Mesenchymal stem cell (in vitro differentiated cells and primary cell): ENCODE measurements at regions not wholly inside any gene's neighbourhood (a gene's known extent, or its start where the extent isn't known, plus 50 kb on each side); places are given as distances from the start of the nearest gene placed in this dataset.

ENCODE experiments used
- DNase-seq: peaks from one replicate; pipeline ENCODE4 v3.0.0-alpha.2; 2013
- H2AFZ ChIP-seq: one replicate; pipeline ENCODE4 v1.6.1; 2013; ENCODE audit warnings: low read depth, mild to moderate bottlenecking, control low read depth, inconsistent platforms, low read length, moderate library complexity
- H2AK5ac ChIP-seq: 2 replicates; pipeline ENCODE4 v1.6.1; 2013; ENCODE audit warnings: low read length, moderate library complexity, mild to moderate bottlenecking, inconsistent platforms; ENCODE audit not compliant: severe bottlenecking
- H2BK120ac ChIP-seq: one replicate; pipeline ENCODE4 v1.6.1; 2013; ENCODE audit warnings: low read depth, mild to moderate bottlenecking, inconsistent platforms, low read length, moderate library complexity
- H2BK12ac ChIP-seq, 2 experiments: one replicate each; pipeline ENCODE4 v1.6.1; 2013; ENCODE audit warnings: inconsistent platforms in 2 of 2, low read length in 2 of 2, mild to moderate bottlenecking in 2 of 2, moderate library complexity in 2 of 2, control low read depth in 1 of 2
- H2BK15ac ChIP-seq: one replicate; pipeline ENCODE4 v1.6.1; 2013; ENCODE audit warnings: mild to moderate bottlenecking, low read depth, inconsistent platforms; ENCODE audit not compliant: poor library complexity, severe bottlenecking
- H2BK5ac ChIP-seq: 2 replicates; pipeline ENCODE4 v1.6.1; 2013; ENCODE audit warnings: low read depth, mild to moderate bottlenecking, low read length, control low read depth, inconsistent platforms; ENCODE audit not compliant: poor library complexity, severe bottlenecking
- H3K14ac ChIP-seq, 2 experiments: one replicate each; pipeline ENCODE4 v1.6.1; 2013; ENCODE audit warnings: inconsistent platforms in 2 of 2, low read length in 2 of 2, control low read depth in 1 of 2, mild to moderate bottlenecking in 1 of 2, moderate library complexity in 1 of 2
- H3K18ac ChIP-seq, 2 experiments: one replicate each; pipeline ENCODE4 v1.6.1; 2013; ENCODE audit warnings: inconsistent platforms in 2 of 2, low read length in 2 of 2, control low read depth in 1 of 2, low read depth in 1 of 2, mild to moderate bottlenecking in 1 of 2
- H3K23ac ChIP-seq, 2 experiments: one replicate each; pipeline ENCODE4 v1.6.1; 2013; ENCODE audit warnings: inconsistent platforms in 2 of 2, low read length in 2 of 2, mild to moderate bottlenecking in 2 of 2, moderate library complexity in 2 of 2, control low read depth in 1 of 2
- H3K27ac ChIP-seq: 2 replicates; pipeline ENCODE4 v1.5.1; 2013; ENCODE audit warnings: mild to moderate bottlenecking, moderate library complexity, low read length, control low read depth, inconsistent platforms; ENCODE audit not compliant: poor library complexity, severe bottlenecking
- H3K27me3 ChIP-seq, 2 experiments: 2 replicates each; pipeline versions ENCODE4 v1.6.1 to v1.7.0; 2013; ENCODE audit warnings: low read length in 2 of 2, mild to moderate bottlenecking in 2 of 2, moderate library complexity in 2 of 2, control low read depth in 1 of 2, inconsistent platforms in 1 of 2; ENCODE audit not compliant: control insufficient read depth in 1 of 2, insufficient read depth in 1 of 2
- H3K36me3 ChIP-seq, 2 experiments: 2 replicates each; pipeline versions ENCODE4 v1.6.1 to v1.7.0; 2013; ENCODE audit warnings: low read length in 2 of 2, control low read depth in 1 of 2, inconsistent platforms in 1 of 2, low read depth in 1 of 2, mild to moderate bottlenecking in 1 of 2; ENCODE audit not compliant: insufficient read depth in 2 of 2, control insufficient read depth in 1 of 2
- H3K4ac ChIP-seq, 2 experiments: one replicate each; pipeline ENCODE4 v1.6.1; 2013; ENCODE audit warnings: inconsistent platforms in 2 of 2, low read length in 2 of 2, mild to moderate bottlenecking in 2 of 2, moderate library complexity in 2 of 2, control low read depth in 1 of 2, low read depth in 1 of 2
- H3K4me1 ChIP-seq: 2 replicates; pipeline ENCODE4 v1.6.1; 2013; ENCODE audit warnings: low read depth, low read length, control low read depth; ENCODE audit not compliant: control insufficient read depth, insufficient read depth
- H3K4me2 ChIP-seq: 2 replicates; pipeline ENCODE4 v1.6.1; 2013; ENCODE audit warnings: low read length, mild to moderate bottlenecking, inconsistent platforms; ENCODE audit not compliant: poor library complexity, severe bottlenecking
- H3K4me3 ChIP-seq, 2 experiments: 2 replicates each; pipeline versions ENCODE4 v1.5.1 to v1.7.0; 2013; ENCODE audit warnings: low read length in 2 of 2, mild to moderate bottlenecking in 2 of 2, control low read depth in 1 of 2, low read depth in 1 of 2; ENCODE audit not compliant: insufficient read depth in 1 of 2
- H3K79me1 ChIP-seq: replicated peaks from 2 replicates; pipeline ENCODE4 v1.6.1; 2013; ENCODE audit warnings: mild to moderate bottlenecking, control low read depth, low read length, inconsistent platforms; ENCODE audit not compliant: poor library complexity, severe bottlenecking
- H3K9ac ChIP-seq: 2 replicates; pipeline ENCODE4 v1.7.0; 2013; ENCODE audit warnings: mild to moderate bottlenecking, low read length, moderate library complexity
- H3K9me3 ChIP-seq: 2 replicates; pipeline ENCODE4 v1.7.0; 2013; ENCODE audit warnings: mild to moderate bottlenecking, low read length; ENCODE audit not compliant: control insufficient read depth
- H4K8ac ChIP-seq: one replicate; pipeline ENCODE4 v1.6.1; 2013; ENCODE audit warnings: inconsistent platforms, mild to moderate bottlenecking, low read length, moderate library complexity
- H4K91ac ChIP-seq: one replicate; pipeline ENCODE4 v1.6.1; 2013; ENCODE audit warnings: mild to moderate bottlenecking, low read length, inconsistent platforms
- WGBS: methylation state at CpG from one replicate; pipeline ENCODE4 v1.1.7; 2013; ENCODE audit warnings: mixed read lengths; 5-methylcytosine and 5-hydroxymethylcytosine counted together

- no peaks in the 10 kb centered on the region for H3K36me3 ChIP-seq
- no peak overlapping the region for H2BK5ac ChIP-seq
- no peaks in the 10 kb centered on the region for H3K9me3 ChIP-seq
- 79% methylated on average over 17 of the region's 18 CpGs for WGBS
- H3K14ac ChIP-seq: no peak overlapping the region
- no peak overlapping the region for H2AFZ ChIP-seq
- no peaks in the 10 kb centered on the region for H3K4me1 ChIP-seq
- no peak for DNase-seq
- H3K4ac ChIP-seq: no peak overlapping the region
- no peak overlapping the region for H3K4me2 ChIP-seq
- H4K8ac ChIP-seq: no peak overlapping the region
- H3K9ac ChIP-seq: no peak overlapping the region
- no peak overlapping the region for H2BK120ac ChIP-seq
- H3K79me1 ChIP-seq: no peaks in the 10 kb centered on the region
- no peak overlapping the region for H4K91ac ChIP-seq
- no peak overlapping the region for H2AK5ac ChIP-seq
- peaks cover 0 to 37% of the 10 kb centered on the region in 2 experiments for H3K27me3 ChIP-seq
- no peak overlapping the region for H3K27ac ChIP-seq
- no peak overlapping the region for H2BK15ac ChIP-seq
- no peak overlapping the region for H3K18ac ChIP-seq
- H3K23ac ChIP-seq: no peak overlapping the region
- H3K4me3 ChIP-seq: no peak overlapping the region
- no peak overlapping the region for H2BK12ac ChIP-seq
Observed at GRCh38 chr2:239671916-239672849, 271.4 kb upstream of the HDAC4 start.

- H2AK5ac ChIP-seq: no peak overlapping the region
- H2BK12ac ChIP-seq: no peak overlapping the region
- no peaks in the 10 kb centered on the region for H3K36me3 ChIP-seq
- H2AFZ ChIP-seq: no peak overlapping the region
- no peak overlapping the region for H4K8ac ChIP-seq
- H2BK5ac ChIP-seq: no peak overlapping the region
- H3K4ac ChIP-seq: no peak overlapping the region
- no peak overlapping the region for H2BK15ac ChIP-seq
- no peak overlapping the region for H3K23ac ChIP-seq
- no peak overlapping the region for H3K18ac ChIP-seq
- H2BK120ac ChIP-seq: no peak overlapping the region
- no peaks in the 10 kb centered on the region for H3K9me3 ChIP-seq
- no peak overlapping the region for H3K4me2 ChIP-seq
- no peak overlapping the region for H4K91ac ChIP-seq
- no peaks in the 10 kb centered on the region for H3K4me1 ChIP-seq
- WGBS: 88% methylated on average over 10 of the region's 10 CpGs
- no peak overlapping the region for H3K27ac ChIP-seq
- no peak overlapping the region for H3K14ac ChIP-seq
- peaks cover 0 to 32% of the 10 kb centered on the region in 2 experiments for H3K27me3 ChIP-seq
- H3K4me3 ChIP-seq: no peak overlapping the region
- no peak overlapping the region for H3K9ac ChIP-seq
- H3K79me1 ChIP-seq: no peaks in the 10 kb centered on the region
- DNase-seq: no peak
Observed at GRCh38 chr2:239671471-239671870, 270.7 kb upstream of the HDAC4 start.

GRCh38 chr2:239670463-239671120, 269.8 kb upstream of the HDAC4 start:
- Histone ChIP-seq H3K18ac (no peak overlapping the region), H2AK5ac (no peak overlapping the region), H2BK5ac (no peak overlapping the region), H2BK12ac (no peak overlapping the region), H3K14ac (no peak overlapping the region), H2BK15ac (no peak overlapping the region), H3K9me3 (no peaks in the 10 kb centered on the region), H3K23ac (no peak overlapping the region), H2BK120ac (no peak overlapping the region), H3K4me2 (no peak overlapping the region), H4K91ac (no peak overlapping the region), H3K27me3 (peaks cover 0 to 26% of the 10 kb centered on the region in 2 experiments), H3K9ac (no peak overlapping the region), H2AFZ (no peak overlapping the region), H3K4me3 (no peak overlapping the region), H3K4ac (no peak overlapping the region), H3K4me1 (no peaks in the 10 kb centered on the region), H3K79me1 (no peaks in the 10 kb centered on the region), H3K36me3 (no peaks in the 10 kb centered on the region), H4K8ac (no peak overlapping the region), H3K27ac (no peak overlapping the region)
- no peak for DNase-seq
- WGBS: 60% methylated on average over 7 of the region's 7 CpGs

- no peak overlapping the region for H2AFZ ChIP-seq
- H3K4me3 ChIP-seq: no peak overlapping the region
- no peaks in the 10 kb centered on the region for H3K79me1 ChIP-seq
Observed at GRCh38 chr2:239669899-239670460, 269.2 kb upstream of the HDAC4 start.

More at GRCh38 chr2:239669899-239670460, 269.2 kb upstream of the HDAC4 start:
- Histone ChIP-seq H3K9me3 (no peaks in the 10 kb centered on the region), H3K4ac (no peak overlapping the region), H2BK120ac (no peak overlapping the region), H3K36me3 (no peaks in the 10 kb centered on the region), H2AK5ac (no peak overlapping the region), H3K4me1 (no peaks in the 10 kb centered on the region), H4K91ac (no peak overlapping the region), H4K8ac (no peak overlapping the region), H2BK12ac (no peak overlapping the region), H3K18ac (no peak overlapping the region), H2BK15ac (no peak overlapping the region), H3K27ac (no peak overlapping the region), H3K4me2 (no peak overlapping the region), H2BK5ac (no peak overlapping the region), H3K27me3 (peaks cover 0 to 25% of the 10 kb centered on the region in 2 experiments), H3K23ac (no peak overlapping the region), H3K9ac (no peak overlapping the region), H3K14ac (no peak overlapping the region)
- no peak for DNase-seq
- 69% methylated on average over 17 of the region's 17 CpGs for WGBS
